ENCODE measurements at regions not wholly inside any gene's neighbourhood (a gene's known extent, or its start where the extent isn't known, plus 50 kb on each side); places are given as distances from the start of the nearest gene placed in this dataset.
"Not testable (repeated sequence)": the region's sequence is repeated elsewhere in the genome, so short reads cannot be mapped to it uniquely, and the experiment has no call there.

DNA sequence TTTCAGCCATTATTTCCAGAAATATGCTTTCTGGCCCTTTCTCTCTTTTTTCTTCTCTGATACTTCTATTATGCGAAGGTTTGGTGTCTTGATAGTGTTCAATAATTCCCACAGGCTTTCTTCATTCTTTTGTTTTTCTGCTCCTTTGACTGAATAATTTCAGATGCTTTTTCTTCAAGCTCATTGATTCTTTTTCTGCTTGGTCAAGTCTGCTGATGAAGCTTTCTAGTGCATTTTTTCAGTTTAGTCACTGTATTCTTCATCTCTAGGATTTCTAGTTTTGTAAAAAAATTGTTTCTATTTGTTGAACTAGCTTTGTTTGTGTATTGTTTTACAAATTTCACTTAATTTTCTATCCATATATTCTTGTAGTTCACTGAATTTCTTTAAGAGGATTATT is 304.0 kb upstream of the TARS1 start:
- TF ChIP-seq, protein P1, sequence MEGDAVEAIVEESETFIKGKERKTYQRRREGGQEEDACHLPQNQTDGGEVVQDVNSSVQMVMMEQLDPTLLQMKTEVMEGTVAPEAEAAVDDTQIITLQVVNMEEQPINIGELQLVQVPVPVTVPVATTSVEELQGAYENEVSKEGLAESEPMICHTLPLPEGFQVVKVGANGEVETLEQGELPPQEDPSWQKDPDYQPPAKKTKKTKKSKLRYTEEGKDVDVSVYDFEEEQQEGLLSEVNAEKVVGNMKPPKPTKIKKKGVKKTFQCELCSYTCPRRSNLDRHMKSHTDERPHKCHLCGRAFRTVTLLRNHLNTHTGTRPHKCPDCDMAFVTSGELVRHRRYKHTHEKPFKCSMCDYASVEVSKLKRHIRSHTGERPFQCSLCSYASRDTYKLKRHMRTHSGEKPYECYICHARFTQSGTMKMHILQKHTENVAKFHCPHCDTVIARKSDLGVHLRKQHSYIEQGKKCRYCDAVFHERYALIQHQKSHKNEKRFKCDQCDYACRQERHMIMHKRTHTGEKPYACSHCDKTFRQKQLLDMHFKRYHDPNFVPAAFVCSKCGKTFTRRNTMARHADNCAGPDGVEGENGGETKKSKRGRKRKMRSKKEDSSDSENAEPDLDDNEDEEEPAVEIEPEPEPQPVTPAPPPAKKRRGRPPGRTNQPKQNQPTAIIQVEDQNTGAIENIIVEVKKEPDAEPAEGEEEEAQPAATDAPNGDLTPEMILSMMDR (IDR thresholded peaks at IDR 0.05) = no peak
- Histone ChIP-seq H3K4me1 (no peaks in the 10 kb centered on the region), H3K27me3 (no peaks in the 10 kb centered on the region), H3K27ac (no peak overlapping the region), H3K9me3 (peaks cover 0 to 59% (median 30%) of the 10 kb centered on the region in 11 donors), H3K36me3 (no peaks in the 10 kb centered on the region), H3K4me3 (no peak overlapping the region)
- DNase-seq (no peak), ATAC-seq (no peak)
- WGBS, 2 donors = 70 to 82% methylated on average over 1 of the region's 1 CpG
- intact Hi-C loops (cut with DNase I) = no loop called here

DNA sequence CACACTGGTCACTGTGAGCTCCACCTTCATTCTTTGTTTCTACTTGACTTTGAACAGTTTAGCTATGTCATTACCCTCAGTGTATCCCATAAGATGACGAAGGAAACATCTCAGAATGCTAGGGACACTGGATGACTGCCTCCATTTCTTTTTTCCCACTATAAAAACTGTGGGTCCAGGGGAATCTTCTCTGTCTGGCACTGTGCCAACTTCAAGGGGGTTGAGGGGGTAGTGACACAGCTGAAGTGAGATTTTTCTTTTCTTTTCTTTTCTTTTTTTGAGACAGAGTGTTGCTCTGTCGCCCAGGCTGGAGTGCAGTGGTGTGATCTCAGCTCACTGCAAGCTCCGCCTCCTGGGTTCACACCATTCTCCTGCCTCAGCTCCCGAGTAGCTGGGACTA is 302.6 kb upstream of the TARS1 start:
- H3K27ac ChIP-seq; H3K27me3 ChIP-seq; H3K4me1 ChIP-seq; H3K36me3 ChIP-seq; intact Hi-C loops (cut with DNase I); ATAC-seq; H3K4me3 ChIP-seq; DNase-seq: not testable (repeated sequence)
- 70 to 77% methylated on average over 4 of the region's 4 CpGs for WGBS, 2 donors
- H3K9me3 ChIP-seq = peaks cover 0 to 55% (median 30%) of the 10 kb centered on the region in 11 donors

DNA sequence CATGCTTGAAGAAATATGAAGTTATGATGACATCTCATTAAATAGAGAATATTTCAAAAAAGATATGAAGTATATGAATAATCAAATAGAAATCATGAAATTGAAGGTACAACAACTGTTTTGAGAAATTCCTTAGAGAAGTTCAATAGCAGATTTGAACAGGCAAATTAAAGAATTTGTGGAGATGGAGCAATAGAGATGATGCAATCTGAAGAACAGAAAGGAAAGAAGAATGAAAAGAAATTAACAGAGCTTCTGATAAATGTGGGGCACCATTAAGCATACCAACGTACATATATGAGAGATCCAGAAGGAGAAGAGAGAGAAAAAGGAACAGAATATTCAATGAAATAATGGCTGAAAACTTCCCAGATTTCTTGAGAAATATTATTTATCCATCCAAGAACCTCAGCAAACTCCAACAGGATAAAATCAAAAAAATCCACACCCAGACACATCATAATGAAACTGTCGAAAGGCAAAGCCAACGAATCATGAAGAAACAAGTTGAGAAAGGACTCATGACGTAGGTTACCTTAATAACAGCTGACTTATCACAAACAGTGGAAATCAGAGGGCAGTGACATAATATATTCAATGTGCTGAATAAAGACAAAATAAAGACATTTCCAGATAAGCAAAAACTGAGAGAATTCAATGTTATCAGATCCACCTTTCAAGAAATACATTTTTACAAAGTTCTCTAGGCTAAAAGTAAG is 297.2 kb upstream of the TARS1 start:
- Histone ChIP-seq H3K4me3 (no peak overlapping the region), H3K36me3 (no peaks in the 10 kb centered on the region), H3K27me3 (no peaks in the 10 kb centered on the region), H3K4me1 (peaks cover 0 to 6% (median 0%) of the 10 kb centered on the region in 9 donors), H3K9me3 (peaks cover 0 to 7% (median 0%) of the 10 kb centered on the region in 11 donors), H3K27ac (no peak overlapping the region)
- TF ChIP-seq, protein P1 (IDR thresholded peaks at IDR 0.05) = no peak
- WGBS, 2 donors = 86 to 90% methylated on average over 4 of the region's 4 CpGs
- intact Hi-C loops (cut with DNase I) = no loop called here
- DNase-seq (no peak), ATAC-seq (no peak)

DNA sequence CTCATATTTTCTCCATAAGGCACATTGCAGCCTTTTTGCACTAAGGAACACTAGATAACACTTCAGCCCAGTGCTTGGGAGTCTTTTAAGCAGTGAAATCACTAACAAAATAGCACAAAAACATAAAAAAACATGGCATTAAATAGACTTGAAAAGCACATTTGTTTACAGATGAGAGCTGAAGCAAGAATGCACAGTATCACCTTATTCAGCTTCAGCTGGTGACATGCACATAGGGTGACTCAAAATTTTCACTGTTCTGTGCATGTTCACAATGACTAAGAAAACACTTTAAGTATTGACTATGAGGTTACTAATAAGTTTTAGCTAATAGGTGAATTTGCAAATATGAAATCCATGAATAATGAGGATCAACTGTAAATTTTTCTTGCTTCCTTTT is 293.9 kb upstream of the TARS1 start:
- Histone ChIP-seq H3K27ac (no peak overlapping the region), H3K4me3 (no peak overlapping the region), H3K27me3 (no peaks in the 10 kb centered on the region), H3K9me3 (peaks cover 0 to 10% (median 0%) of the 10 kb centered on the region in 11 donors), H3K36me3 (no peaks in the 10 kb centered on the region), H3K4me1 (peaks cover 0 to 6% (median 0%) of the 10 kb centered on the region in 9 donors)
- ATAC-seq (no peak), DNase-seq (no peak)
- TF ChIP-seq, protein P1 (IDR thresholded peaks at IDR 0.05) = no peak
- intact Hi-C loops (cut with DNase I) = no loop called here

DNA sequence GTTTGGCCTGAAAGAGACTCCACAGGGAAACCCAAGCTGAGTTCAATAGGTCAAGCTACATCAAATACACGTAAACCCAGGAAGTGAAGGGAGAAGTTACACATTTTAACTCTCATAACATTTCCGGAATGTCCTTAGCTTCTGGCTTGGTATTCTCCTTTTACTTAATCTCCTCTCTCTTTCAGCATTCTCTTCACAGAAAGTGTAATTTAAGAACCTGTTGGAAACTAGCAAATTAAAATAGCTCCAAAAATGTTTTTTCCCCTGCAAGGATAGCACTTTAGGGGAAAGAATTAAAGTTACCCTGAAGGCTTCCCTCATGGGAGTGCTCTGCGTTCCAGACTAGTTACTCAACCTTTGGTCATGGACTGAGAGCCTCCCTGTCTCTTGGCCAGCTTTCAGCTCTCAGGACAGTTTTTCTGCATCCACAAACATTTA is 292.7 kb upstream of the TARS1 start:
- TF ChIP-seq, protein P1 (IDR thresholded peaks at IDR 0.05) = no peak
- intact Hi-C loops (cut with DNase I) = no loop called here

More for the DNA sequence above, 292.7 kb upstream of the TARS1 start:
- Histone ChIP-seq H3K9me3 (peaks cover 0 to 13% (median 0%) of the 10 kb centered on the region in 11 donors), H3K36me3 (no peaks in the 10 kb centered on the region), H3K27ac (peak overlapping the region in 3 of 10 donors; percentile 6 to 43 (median 37)), H3K4me1 (peaks cover 0 to 6% (median 0%) of the 10 kb centered on the region in 9 donors), H3K4me3 (no peak overlapping the region), H3K27me3 (no peaks in the 10 kb centered on the region)
- WGBS, 2 donors = 53 to 59% methylated on average over 3 of the region's 3 CpGs
- ATAC-seq (peak in 7 of 8 donors; percentile 61 to 88 (median 80)), DNase-seq (peak in 1 of 2 donors; percentile 34)

All from heart right ventricle (tissue), 16 donors.